B cell (primary cell): ENCODE measurements at regions not wholly inside any gene's neighbourhood (a gene's known extent, or its start where the extent isn't known, plus 50 kb on each side); places are given as distances from the start of the nearest gene placed in this dataset.

Source experiments
- ATAC-seq: fragments of 200-7000 bp; cut with Tn5 transposase; one replicate; pipeline ENCODE4 v1.10.0; 2021; ENCODE audit warnings: low read depth, mild to moderate bottlenecking, moderate number of reproducible peaks, moderate library complexity
- CTCF ChIA-PET: fragments of 350-600 bp; sonication (Branson Sonifier 250); formaldehyde crosslinking; loops from one replicate; lab custom pipeline; 2021; ENCODE audit warnings: antibody characterized with exemption, inconsistent platforms; lab: Charles Lee
- POLR2A ChIA-PET: fragments of 350-600 bp; sonication (Branson Sonifier 250); formaldehyde crosslinking; loops from one replicate; lab custom pipeline; 2021; ENCODE audit warnings: antibody characterized with exemption; lab: Charles Lee
- DNase-seq: peaks from one replicate; pipeline ENCODE4 v3.0.0; 2013
- H2AFZ ChIP-seq: 2 replicates; pipeline ENCODE4 v1.6.1; 2012; ENCODE audit warnings: mild to moderate bottlenecking, low read depth, low read length; ENCODE audit not compliant: insufficient read depth, poor library complexity, severe bottlenecking
- H3K27ac ChIP-seq, 2 donors: 1 replicate in 1 of 2; 2 replicates in 1 of 2; pipeline ENCODE4 v1.5.1; 2012 to 2013; ENCODE audit warnings: low read length in 2 of 2, mild to moderate bottlenecking in 2 of 2, moderate library complexity in 1 of 2
- H3K27me3 ChIP-seq, 4 experiments: fragments of 200-600 bp in 1 of 4; sonication (generic) in 1 of 4; replicated peaks in 1 of 4; 1 replicate in 2 of 4; 2 replicates in 2 of 4; pipeline versions ENCODE4 v1.6.1 to v1.7.0; 2013 to 2016; ENCODE audit warnings: low read length in 3 of 4, mild to moderate bottlenecking in 2 of 4, mixed read lengths in 1 of 4, moderate library complexity in 1 of 4; ENCODE audit not compliant: insufficient read depth in 4 of 4, control insufficient read depth in 3 of 4; ENCODE audit errors: control extremely low read depth in 1 of 4
- H3K36me3 ChIP-seq, 2 experiments: replicated peaks in 1 of 2; 1 replicate in 1 of 2; 2 replicates in 1 of 2; pipeline versions ENCODE4 v1.6.1 to v1.7.1; 2013; ENCODE audit warnings: low read length in 1 of 2; ENCODE audit not compliant: insufficient read depth in 2 of 2, control insufficient read depth in 1 of 2; ENCODE audit errors: control extremely low read depth in 1 of 2, extremely low read depth in 1 of 2
- H3K4me1 ChIP-seq, 2 donors: fragments of 200-600 bp in 1 of 2; sonication (generic) in 1 of 2; 1 replicate in 1 of 2; 2 replicates in 1 of 2; pipeline versions ENCODE4 v1.5.1 to v1.6.1; 2013 to 2017; ENCODE audit warnings: low read length in 2 of 2; ENCODE audit not compliant: control insufficient read depth in 2 of 2, insufficient read depth in 2 of 2
- H3K4me2 ChIP-seq: replicated peaks from 2 replicates; pipeline ENCODE3; 2012; ENCODE audit warnings: mild to moderate bottlenecking, low read depth, low read length; ENCODE audit not compliant: poor library complexity, severe bottlenecking
- H3K4me3 ChIP-seq, 5 experiments: fragments of 200-600 bp in 1 of 5; sonication (generic) in 1 of 5; 1 replicate in 3 of 5; 2 replicates in 2 of 5; pipeline versions ENCODE4 v1.5.1 to v1.7.0; 2011 to 2016; ENCODE audit warnings: low read length in 4 of 5, mild to moderate bottlenecking in 4 of 5, low read depth in 2 of 5, control low read depth in 1 of 5, moderate library complexity in 1 of 5; ENCODE audit not compliant: insufficient read depth in 1 of 5; ENCODE audit errors: control extremely low read depth in 1 of 5, extremely low read depth in 1 of 5
- H3K79me2 ChIP-seq: fragments of 200-600 bp; sonication (generic); one replicate; pipeline ENCODE4 v1.6.0; 2016; ENCODE audit warnings: low read length; ENCODE audit not compliant: control insufficient read depth, insufficient read depth
- H3K9ac ChIP-seq: fragments of 200-600 bp; sonication (generic); 2 replicates; pipeline ENCODE4 v1.6.1; 2017; ENCODE audit warnings: mild to moderate bottlenecking, low read length, moderate library complexity
- H3K9me3 ChIP-seq, 3 donors: one replicate each; pipeline versions ENCODE4 v1.6.1 to v1.7.1; 2013; ENCODE audit warnings: low read length in 2 of 3; ENCODE audit not compliant: control insufficient read depth in 2 of 3, insufficient read depth in 1 of 3; ENCODE audit errors: control extremely low read depth in 1 of 3
- H4K20me1 ChIP-seq: 2 replicates; pipeline ENCODE4 v1.6.0; 2012; ENCODE audit warnings: mild to moderate bottlenecking, low read length; ENCODE audit not compliant: insufficient read depth, control insufficient read depth, poor library complexity, severe bottlenecking
- H3K27ac Mint-ChIP-seq: one replicate; pipeline ENCODE4 v1.8.0; 2021; ENCODE audit warnings: mixed read lengths
- H3K27me3 Mint-ChIP-seq: one replicate; pipeline ENCODE4 v1.8.0; 2021; ENCODE audit warnings: mixed read lengths
- H3K4me1 Mint-ChIP-seq: one replicate; pipeline ENCODE4 v1.8.0; 2021; ENCODE audit warnings: mixed read lengths
- H3K4me3 Mint-ChIP-seq: one replicate; pipeline ENCODE4 v1.8.0; 2021; ENCODE audit warnings: mixed read lengths
- H3K9me3 Mint-ChIP-seq: one replicate; pipeline ENCODE4 v1.8.0; 2022; ENCODE audit warnings: mixed read lengths; ENCODE audit not compliant: insufficient read depth
- CTCF ChIP-seq: fragments of 200-600 bp; IDR thresholded peaks from one replicate; pipeline ENCODE4 v1.8.0; 2022; ENCODE audit warnings: antibody characterized with exemption, mild to moderate bottlenecking
- EZH2 ChIP-seq: IDR thresholded peaks from 2 replicates; pipeline ENCODE4 v1.6.1; 2012; ENCODE audit warnings: borderline replicate concordance, low read depth, mild to moderate bottlenecking, moderate library complexity, low read length; ENCODE audit not compliant: insufficient read depth, poor library complexity, severe bottlenecking
- WGBS: methylation state at CpG from one replicate; pipeline ENCODE4 v1.1.5; 2013; ENCODE audit warnings: missing lambda C conversion rate; ENCODE audit not compliant: insufficient coverage; 5-methylcytosine and 5-hydroxymethylcytosine counted together
- intact Hi-C: fragments of 100-400 bp; cut with micrococcal nuclease; formaldehyde crosslinking; loops from one replicate; pipeline ENCODE4 v1.10.0; 2022

DNA sequence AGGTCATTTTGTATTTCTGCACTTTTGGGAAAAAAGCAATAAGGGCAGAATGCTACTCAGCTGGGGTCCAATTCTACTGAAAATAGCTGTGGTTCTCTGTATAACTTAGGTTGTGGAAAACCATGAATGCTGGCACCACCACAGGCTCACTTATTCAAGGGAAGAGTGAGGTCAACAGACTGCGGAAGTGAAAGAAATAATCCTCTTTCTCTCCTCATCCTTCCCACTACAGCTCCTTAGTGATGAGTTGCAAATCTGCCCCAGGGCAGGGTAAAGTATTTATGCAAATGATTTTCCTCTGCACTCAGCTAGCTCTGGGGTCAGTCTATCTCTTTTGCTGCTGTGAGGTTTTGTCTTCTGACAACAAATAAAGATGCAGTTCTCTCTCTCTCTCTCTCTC, 74.1 kb upstream of the PTPRZ1 start:
- TF ChIP-seq CTCF (no peak), EZH2 (no peak)
- ChIA-PET CTCF (no interaction called here), POLR2A (no interaction called here)
- H3K4me1 ChIP-seq, result no peaks in the 10 kb centered on the region
- Mint-ChIP-seq H3K27me3 (no peaks in the 10 kb centered on the region), H3K9me3 (no peaks in the 10 kb centered on the region), H3K4me3 (no peak overlapping the region), H3K27ac (no peak overlapping the region), H3K4me1 (no peaks in the 10 kb centered on the region)
- no peak for ATAC-seq
- no peak overlapping the region for H3K27ac ChIP-seq
- no peaks in the 10 kb centered on the region for H3K9me3 ChIP-seq
- no peaks in the 10 kb centered on the region for H3K27me3 ChIP-seq
- H4K20me1 ChIP-seq, result no peaks in the 10 kb centered on the region
- no peak overlapping the region for H3K4me3 ChIP-seq
- H3K4me2 ChIP-seq, result no peak overlapping the region
- no peak overlapping the region for H3K9ac ChIP-seq
- H2AFZ ChIP-seq, result no peak overlapping the region
- intact Hi-C loops, result no loop called here
- DNase-seq, result no peak
- H3K36me3 ChIP-seq, result no peaks in the 10 kb centered on the region
- H3K79me2 ChIP-seq, result no peaks in the 10 kb centered on the region
- WGBS, result no CpG with 5 or more reads among the region's 1 CpG

GRCh38 chr7:121798453-121798840, 74.5 kb upstream of the PTPRZ1 start:
- Histone ChIP-seq H3K36me3 (no peaks in the 10 kb centered on the region), H4K20me1 (no peaks in the 10 kb centered on the region), H2AFZ (no peak overlapping the region), H3K27me3 (no peaks in the 10 kb centered on the region), H3K4me1 (no peaks in the 10 kb centered on the region), H3K27ac (no peak overlapping the region), H3K9ac (no peak overlapping the region), H3K4me2 (no peak overlapping the region), H3K9me3 (no peaks in the 10 kb centered on the region), H3K4me3 (no peak overlapping the region), H3K79me2 (no peaks in the 10 kb centered on the region)
- Mint-ChIP-seq H3K9me3 (no peaks in the 10 kb centered on the region), H3K27me3 (no peaks in the 10 kb centered on the region), H3K27ac (no peak overlapping the region), H3K4me1 (no peaks in the 10 kb centered on the region), H3K4me3 (no peak overlapping the region)
- DNase-seq (no peak), ATAC-seq (no peak)
- TF ChIP-seq EZH2 (no peak), CTCF (no peak)
- no CpG with 5 or more reads among the region's 2 CpGs for WGBS
- CTCF ChIA-PET, result no interaction called here
- intact Hi-C loops, result no loop called here
- POLR2A ChIA-PET, result no interaction called here
